ENCODE measurements at regions not wholly inside any gene's neighbourhood (a gene's known extent, or its start where the extent isn't known, plus 50 kb on each side); places are given as distances from the start of the nearest gene placed in this dataset.

DNA sequence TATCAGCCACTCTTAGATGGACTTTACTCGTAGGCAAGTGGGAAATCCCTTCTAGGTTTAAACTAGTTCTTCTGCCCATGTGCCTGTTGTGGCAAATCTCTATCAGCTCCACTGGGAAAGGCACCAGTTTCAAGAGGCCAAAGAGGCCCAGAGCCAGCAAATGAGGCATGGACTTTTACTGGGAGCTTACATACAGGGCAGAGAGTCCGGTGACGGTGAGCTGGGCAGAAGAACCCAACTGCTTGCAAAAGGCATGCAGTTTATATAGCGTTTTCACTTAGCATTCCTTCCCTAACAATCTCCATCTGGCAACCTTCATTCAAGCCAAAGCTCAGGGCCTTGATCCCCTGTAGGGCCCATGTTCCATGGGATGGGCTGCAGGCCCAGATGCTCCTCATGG, 93.0 kb upstream of the C3orf80 start:
- TF ChIP-seq CHD1 (IDR thresholded peaks at IDR 0.05; ENCODE audit: low read depth, low read length) (no peak), FOS (IDR thresholded peaks at IDR 0.05; ENCODE audit: low read depth, low read length) (no peak)
- TF ChIP-seq, protein P1, sequence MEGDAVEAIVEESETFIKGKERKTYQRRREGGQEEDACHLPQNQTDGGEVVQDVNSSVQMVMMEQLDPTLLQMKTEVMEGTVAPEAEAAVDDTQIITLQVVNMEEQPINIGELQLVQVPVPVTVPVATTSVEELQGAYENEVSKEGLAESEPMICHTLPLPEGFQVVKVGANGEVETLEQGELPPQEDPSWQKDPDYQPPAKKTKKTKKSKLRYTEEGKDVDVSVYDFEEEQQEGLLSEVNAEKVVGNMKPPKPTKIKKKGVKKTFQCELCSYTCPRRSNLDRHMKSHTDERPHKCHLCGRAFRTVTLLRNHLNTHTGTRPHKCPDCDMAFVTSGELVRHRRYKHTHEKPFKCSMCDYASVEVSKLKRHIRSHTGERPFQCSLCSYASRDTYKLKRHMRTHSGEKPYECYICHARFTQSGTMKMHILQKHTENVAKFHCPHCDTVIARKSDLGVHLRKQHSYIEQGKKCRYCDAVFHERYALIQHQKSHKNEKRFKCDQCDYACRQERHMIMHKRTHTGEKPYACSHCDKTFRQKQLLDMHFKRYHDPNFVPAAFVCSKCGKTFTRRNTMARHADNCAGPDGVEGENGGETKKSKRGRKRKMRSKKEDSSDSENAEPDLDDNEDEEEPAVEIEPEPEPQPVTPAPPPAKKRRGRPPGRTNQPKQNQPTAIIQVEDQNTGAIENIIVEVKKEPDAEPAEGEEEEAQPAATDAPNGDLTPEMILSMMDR (conservative IDR thresholded peaks at IDR 0.05; ENCODE audit: low read depth, low read length) = no peak

Data from IMR-90 (cell line).